GM12878 (cell line): ENCODE measurements at regions not wholly inside any gene's neighbourhood (a gene's known extent, or its start where the extent isn't known, plus 50 kb on each side); places are given as distances from the start of the nearest gene placed in this dataset.

Experiments used
- ATAC-seq: fragments of 200-7000 bp; cut with Tn5 transposase; 3 replicates; pipeline ENCODE4 v1.9.1; 2020; ENCODE audit warnings: mild to moderate bottlenecking, moderate library complexity
- BruUV-seq: library from RNA; stranded (reverse); fragments of 400-500 nt; replicated peaks from 2 replicates; lab custom pipeline; 2021; lab: Mats Ljungman, UMichigan
- CTCF ChIA-PET: fragments of 300-600 bp; sonication (Branson Sonifier 250); formaldehyde crosslinking; extraction: SDS; loops from one replicate; lab custom pipeline; 2021; ENCODE audit warnings: inconsistent platforms; lab: Yijun Ruan, JAX
- POLR2A ChIA-PET: fragments of 350-600 bp; formaldehyde crosslinking; extraction: SDS; loops from one replicate; lab custom pipeline; 2021; ENCODE audit warnings: inconsistent platforms; lab: Charles Lee
- RAD21 ChIA-PET: fragments of 300-600 bp; sonication (Branson Sonifier 250); formaldehyde crosslinking; loops from one replicate; lab custom pipeline; 2023; ENCODE audit warnings: antibody characterized with exemption; ENCODE audit not compliant: unreplicated experiment; lab: Charles Lee
- SMC1A ChIA-PET: fragments of 300-600 bp; sonication (Branson Sonifier 250); formaldehyde crosslinking; loops from one replicate; lab custom pipeline; 2023; ENCODE audit not compliant: unreplicated experiment, uncharacterized antibody; lab: Charles Lee
- DNase-seq: peaks from one replicate; pipeline ENCODE4 v3.0.0-alpha.2; 2011; ENCODE audit warnings: low read depth, low spot score
- FAIRE-seq: peaks from 3 replicates; lab custom pipeline; 2011; peaks lifted over from hg19 to GRCh38; lab: Jason Lieb, UNC
- H2AFZ ChIP-seq: 2 replicates; pipeline ENCODE4 v1.6.0; 2011; ENCODE audit warnings: low read depth, low read length, control low read depth; ENCODE audit not compliant: control insufficient read depth
- H3K27ac ChIP-seq: 2 replicates; pipeline ENCODE4 v1.5.1; 2011; ENCODE audit warnings: control low read depth; ENCODE audit not compliant: control insufficient read depth, insufficient read depth
- H3K27me3 ChIP-seq, 2 experiments: replicated peaks in 1 of 2; 2 replicates each; pipeline versions ENCODE4 v1.6.0 to v1.6.1; 2011; ENCODE audit warnings: low read length in 1 of 2; ENCODE audit not compliant: control insufficient read depth in 2 of 2, insufficient read depth in 2 of 2
- H3K36me3 ChIP-seq, 2 experiments: 2 replicates each; pipeline ENCODE4 v1.5.1; 2011; ENCODE audit warnings: low read length in 1 of 2; ENCODE audit not compliant: control insufficient read depth in 2 of 2, insufficient read depth in 2 of 2
- H3K4me1 ChIP-seq: 2 replicates; pipeline ENCODE4 v1.6.1; 2011; ENCODE audit warnings: mild to moderate bottlenecking, low read length, moderate library complexity, mixed read lengths; ENCODE audit not compliant: control insufficient read depth, insufficient read depth
- H3K4me2 ChIP-seq: 2 replicates; pipeline ENCODE4 v1.6.0; 2011; ENCODE audit warnings: control low read depth; ENCODE audit not compliant: control insufficient read depth, insufficient read depth
- H3K4me3 ChIP-seq: fragments of 200-600 bp; sonication (generic); 2 replicates; pipeline ENCODE4 v1.5.1; 2016
- H3K79me2 ChIP-seq: 2 replicates; pipeline ENCODE4 v1.6.0; 2011; ENCODE audit warnings: low read length; ENCODE audit not compliant: control insufficient read depth, insufficient read depth
- H3K9ac ChIP-seq: 2 replicates; pipeline ENCODE4 v1.8.0; 2011; ENCODE audit warnings: low read length, control low read depth, mixed read lengths; ENCODE audit not compliant: control insufficient read depth, insufficient read depth
- H3K9me3 ChIP-seq: replicated peaks from 3 replicates; pipeline ENCODE4 v1.5.1; 2011; ENCODE audit warnings: mild to moderate bottlenecking, low read length; ENCODE audit not compliant: control insufficient read depth, insufficient read depth
- H4K20me1 ChIP-seq: 2 replicates; pipeline ENCODE4 v1.6.0; 2011; ENCODE audit not compliant: control insufficient read depth, insufficient read depth
- BHLHE40 ChIP-seq, 2 experiments: fragments of 450-650 bp in 1 of 2; IDR thresholded peaks; 2 replicates each; pipeline ENCODE4 v1.6.1; 2011 to 2017; ENCODE audit warnings: low read depth in 2 of 2, borderline replicate concordance in 1 of 2, improper control_type of control experiment in 1 of 2, low read length in 1 of 2, mild to moderate bottlenecking in 1 of 2
- CBX3 ChIP-seq: fragments of 200-600 bp; sonication (generic); IDR thresholded peaks from 2 replicates; pipeline ENCODE4 v1.6.1; 2016; ENCODE audit warnings: low read depth, borderline replicate concordance
- E2F4 ChIP-seq: IDR thresholded peaks from 2 replicates; pipeline ENCODE4 v1.6.1; 2012; ENCODE audit warnings: low read depth, low read length, improper control_type of control experiment
- GATAD2B ChIP-seq: fragments of 450-650 bp; conservative IDR thresholded peaks from 2 replicates; pipeline ENCODE4 v1.6.1; 2017; ENCODE audit warnings: low read depth, mild to moderate bottlenecking, moderate library complexity
- MYC ChIP-seq: IDR thresholded peaks from 2 replicates; pipeline ENCODE4 v1.6.1; 2011; ENCODE audit warnings: mild to moderate bottlenecking, low read length, moderate library complexity, inconsistent platforms; ENCODE audit not compliant: insufficient read depth, insufficient replicate concordance, insufficient read length, severe bottlenecking
- PML ChIP-seq: IDR thresholded peaks from 2 replicates; pipeline ENCODE4 v1.6.1; 2012; ENCODE audit warnings: low read length, inconsistent platforms
- RB1 ChIP-seq: fragments of 450-650 bp; formaldehyde crosslinking; IDR thresholded peaks from 2 replicates; pipeline ENCODE4 v1.6.1; 2017; ENCODE audit warnings: mild to moderate bottlenecking, borderline replicate concordance
- REST ChIP-seq: IDR thresholded peaks from 2 replicates; pipeline ENCODE4 v1.6.1; 2012; ENCODE audit warnings: mild to moderate bottlenecking, low read depth, low read length
- SKIL ChIP-seq: fragments of 450-650 bp; IDR thresholded peaks from 2 replicates; pipeline ENCODE4 v1.6.1; 2017; ENCODE audit warnings: mild to moderate bottlenecking, low read depth, inconsistent platforms; ENCODE audit not compliant: poor library complexity, severe bottlenecking
- USF2 ChIP-seq: IDR thresholded peaks from 2 replicates; pipeline ENCODE4 v1.6.1; 2011; ENCODE audit warnings: low read depth, low read length, improper control_type of control experiment, borderline replicate concordance
- WRNIP1 ChIP-seq: IDR thresholded peaks from 2 replicates; pipeline ENCODE4 v1.6.1; 2011; ENCODE audit warnings: low read depth, low read length, improper control_type of control experiment, borderline replicate concordance
- ZZZ3 ChIP-seq: IDR thresholded peaks from 2 replicates; pipeline ENCODE4 v1.6.1; 2011; ENCODE audit warnings: low read depth; ENCODE audit not compliant: control insufficient read depth, insufficient read length
- in situ Hi-C: fragments of 300-500 bp; cut with MboI; formaldehyde crosslinking; loops from 9 replicates; pipeline ENCODE4 v1.14.3; 2018; ENCODE audit warnings: mixed read lengths
- intact Hi-C: fragments of 100-400 bp; cut with micrococcal nuclease; formaldehyde crosslinking; loops from one replicate; pipeline ENCODE4 v1.14.2; 2022; ENCODE audit not compliant: unreplicated experiment

- TF ChIP-seq WRNIP1, result no peak
- no peak for TF ChIP-seq BHLHE40 (IDR thresholded peaks at IDR 0.05; ENCODE audit: borderline replicate concordance in 1 of 2, low read depth in 2 of 2, low read length in 1 of 2)
- TF ChIP-seq GATAD2B, result no peak
- TF ChIP-seq MYC, result no peak
- no peak for TF ChIP-seq E2F4
- TF ChIP-seq ZZZ3, result no peak
- TF ChIP-seq PML, result no peak
- no peak for TF ChIP-seq CBX3
- no peak for TF ChIP-seq USF2
- no peak for TF ChIP-seq RB1
- TF ChIP-seq SKIL, result no peak
- no peak for TF ChIP-seq REST
- TF ChIP-seq, all 136 proteins: peak for 0
- in situ Hi-C loops, result no loop called here
- BruUV-seq, result no TSS peak
- ChIA-PET RAD21 (no interaction called here), CTCF (no interaction called here), SMC1A (no interaction called here), POLR2A (no interaction called here)
- no peaks in the 10 kb centered on the region for H4K20me1 ChIP-seq
- no peaks in the 10 kb centered on the region for H3K36me3 ChIP-seq
- no peaks in the 10 kb centered on the region for H3K9me3 ChIP-seq
- H3K9ac ChIP-seq, result no peak overlapping the region
- H3K27me3 ChIP-seq, result no peaks in the 10 kb centered on the region
- intact Hi-C loops, result no loop called here
- H3K79me2 ChIP-seq, result no peaks in the 10 kb centered on the region
- H3K4me3 ChIP-seq, result no peak overlapping the region
- ATAC-seq (no peak), FAIRE-seq (no peak), DNase-seq (no peak)
- H3K4me1 ChIP-seq, result no peaks in the 10 kb centered on the region
- H3K27ac ChIP-seq, result no peak overlapping the region
- H3K4me2 ChIP-seq, result no peak overlapping the region
- no peak overlapping the region for H2AFZ ChIP-seq
Observed at GRCh38 chr16:76190480-76190879, 86.7 kb upstream of the CNTNAP4 start.
